ENCODE measurements at regions not wholly inside any gene's neighbourhood (a gene's known extent, or its start where the extent isn't known, plus 50 kb on each side); places are given as distances from the start of the nearest gene placed in this dataset.

GRCh38 chr4:110751183-110751582, 128.3 kb upstream of the PITX2 start:
- Mint-ChIP-seq H3K27me3 (ENCODE audit: low read depth, poor library complexity) (no peaks in the 10 kb centered on the region), H3K4me1 (no peaks in the 10 kb centered on the region), H3K27ac (no peak overlapping the region), H3K36me3 (ENCODE audit: low read depth) (no peaks in the 10 kb centered on the region), H3K4me3 (no peak overlapping the region), H3K9me3 (no peaks in the 10 kb centered on the region)
- TF ChIP-seq CTCF (IDR thresholded peaks at IDR 0.05) = no peak
- DNase-seq = no peak

GRCh38 chr4:110751986-110752385, 129.1 kb upstream of the PITX2 start:
- Mint-ChIP-seq H3K36me3 (ENCODE audit: low read depth) (no peaks in the 10 kb centered on the region), H3K27me3 (ENCODE audit: low read depth, poor library complexity) (no peaks in the 10 kb centered on the region), H3K4me1 (no peaks in the 10 kb centered on the region), H3K4me3 (no peak overlapping the region), H3K27ac (no peak overlapping the region), H3K9me3 (no peaks in the 10 kb centered on the region)
- TF ChIP-seq CTCF (IDR thresholded peaks at IDR 0.05) = no peak
- no peak for DNase-seq

- H3K4me1 Mint-ChIP-seq = no peaks in the 10 kb centered on the region
- no peak overlapping the region for H3K4me3 Mint-ChIP-seq
- H3K36me3 Mint-ChIP-seq (ENCODE audit: low read depth) = no peaks in the 10 kb centered on the region
- no peak overlapping the region for H3K27ac Mint-ChIP-seq
- DNase-seq = no peak
- no peak for TF ChIP-seq CTCF (IDR thresholded peaks at IDR 0.05)
- no peaks in the 10 kb centered on the region for H3K27me3 Mint-ChIP-seq (ENCODE audit: low read depth, poor library complexity)
- H3K9me3 Mint-ChIP-seq = no peaks in the 10 kb centered on the region
These were observed 130.6 kb upstream of the PITX2 start for GRCh38 chr4:110753466-110753865.

- TF ChIP-seq CTCF (IDR thresholded peaks at IDR 0.05) = no peak
- H3K4me3 Mint-ChIP-seq = no peak overlapping the region
- no peaks in the 10 kb centered on the region for H3K4me1 Mint-ChIP-seq
These were observed 131.8 kb upstream of the PITX2 start for GRCh38 chr4:110754716-110755115.

GRCh38 chr4:110769578-110769977, 146.7 kb upstream of the PITX2 start:
- no peak for TF ChIP-seq CTCF (IDR thresholded peaks at IDR 0.05)
- no peak for DNase-seq
- no peaks in the 10 kb centered on the region for H3K36me3 Mint-ChIP-seq (ENCODE audit: low read depth)
- H3K9me3 Mint-ChIP-seq = no peaks in the 10 kb centered on the region
- no peak overlapping the region for H3K27ac Mint-ChIP-seq
- H3K27me3 Mint-ChIP-seq (ENCODE audit: low read depth, poor library complexity) = no peaks in the 10 kb centered on the region
- H3K4me3 Mint-ChIP-seq = no peak overlapping the region
- no peaks in the 10 kb centered on the region for H3K4me1 Mint-ChIP-seq

More at GRCh38 chr4:110754716-110755115, 131.8 kb upstream of the PITX2 start:
- Mint-ChIP-seq H3K36me3 (ENCODE audit: low read depth) (no peaks in the 10 kb centered on the region), H3K27me3 (ENCODE audit: low read depth, poor library complexity) (no peaks in the 10 kb centered on the region), H3K27ac (no peak overlapping the region), H3K9me3 (peaks cover 7% of the 10 kb centered on the region)
- no peak for DNase-seq

GRCh38 chr4:110770353-110770752, 147.5 kb upstream of the PITX2 start:
- H3K4me3 Mint-ChIP-seq = no peak overlapping the region
- H3K9me3 Mint-ChIP-seq = no peaks in the 10 kb centered on the region
- no peaks in the 10 kb centered on the region for H3K4me1 Mint-ChIP-seq
- no peaks in the 10 kb centered on the region for H3K36me3 Mint-ChIP-seq (ENCODE audit: low read depth)
- H3K27ac Mint-ChIP-seq = no peak overlapping the region
- no peak for TF ChIP-seq CTCF (IDR thresholded peaks at IDR 0.05)
- no peaks in the 10 kb centered on the region for H3K27me3 Mint-ChIP-seq (ENCODE audit: low read depth, poor library complexity)
- no peak for DNase-seq

Data from nephron progenitor cell (in vitro differentiated cells).